ENCODE measurements at regions not wholly inside any gene's neighbourhood (a gene's known extent, or its start where the extent isn't known, plus 50 kb on each side); places are given as distances from the start of the nearest gene placed in this dataset.

DNA sequence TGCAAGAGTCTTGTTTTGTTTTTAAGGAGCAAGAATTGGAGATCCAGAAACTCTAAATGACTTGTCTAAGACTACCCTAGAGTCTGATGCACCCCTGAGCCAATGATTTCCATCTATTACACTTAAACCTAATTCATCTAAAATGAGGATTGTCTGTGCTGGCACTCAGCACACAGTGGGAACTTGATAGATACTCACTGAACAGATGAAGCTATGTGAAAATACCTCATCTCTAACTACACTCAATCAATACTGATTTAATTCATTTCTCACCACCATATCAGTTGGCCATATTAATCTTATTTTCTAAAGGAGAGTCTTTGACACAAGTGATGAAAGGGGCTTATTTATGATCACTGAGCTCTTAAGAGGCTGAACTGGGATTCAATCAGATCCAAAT lies 262.1 kb downstream of the HS3ST1 start:
- TF ChIP-seq, protein P1, sequence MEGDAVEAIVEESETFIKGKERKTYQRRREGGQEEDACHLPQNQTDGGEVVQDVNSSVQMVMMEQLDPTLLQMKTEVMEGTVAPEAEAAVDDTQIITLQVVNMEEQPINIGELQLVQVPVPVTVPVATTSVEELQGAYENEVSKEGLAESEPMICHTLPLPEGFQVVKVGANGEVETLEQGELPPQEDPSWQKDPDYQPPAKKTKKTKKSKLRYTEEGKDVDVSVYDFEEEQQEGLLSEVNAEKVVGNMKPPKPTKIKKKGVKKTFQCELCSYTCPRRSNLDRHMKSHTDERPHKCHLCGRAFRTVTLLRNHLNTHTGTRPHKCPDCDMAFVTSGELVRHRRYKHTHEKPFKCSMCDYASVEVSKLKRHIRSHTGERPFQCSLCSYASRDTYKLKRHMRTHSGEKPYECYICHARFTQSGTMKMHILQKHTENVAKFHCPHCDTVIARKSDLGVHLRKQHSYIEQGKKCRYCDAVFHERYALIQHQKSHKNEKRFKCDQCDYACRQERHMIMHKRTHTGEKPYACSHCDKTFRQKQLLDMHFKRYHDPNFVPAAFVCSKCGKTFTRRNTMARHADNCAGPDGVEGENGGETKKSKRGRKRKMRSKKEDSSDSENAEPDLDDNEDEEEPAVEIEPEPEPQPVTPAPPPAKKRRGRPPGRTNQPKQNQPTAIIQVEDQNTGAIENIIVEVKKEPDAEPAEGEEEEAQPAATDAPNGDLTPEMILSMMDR (IDR thresholded peaks at IDR 0.05), result no peak
- ATAC-seq, result no peak
- no peak overlapping the region for H3K4me3 ChIP-seq
- no peaks in the 10 kb centered on the region for H3K4me1 ChIP-seq (ENCODE audit: low read depth)
- H3K36me3 ChIP-seq (ENCODE audit: low read depth), result no peaks in the 10 kb centered on the region
- no peak for DNase-seq
- intact Hi-C loops (cut with DNase I, micrococcal nuclease), result no loop called here
- H3K9me3 ChIP-seq, result no peaks in the 10 kb centered on the region

DNA sequence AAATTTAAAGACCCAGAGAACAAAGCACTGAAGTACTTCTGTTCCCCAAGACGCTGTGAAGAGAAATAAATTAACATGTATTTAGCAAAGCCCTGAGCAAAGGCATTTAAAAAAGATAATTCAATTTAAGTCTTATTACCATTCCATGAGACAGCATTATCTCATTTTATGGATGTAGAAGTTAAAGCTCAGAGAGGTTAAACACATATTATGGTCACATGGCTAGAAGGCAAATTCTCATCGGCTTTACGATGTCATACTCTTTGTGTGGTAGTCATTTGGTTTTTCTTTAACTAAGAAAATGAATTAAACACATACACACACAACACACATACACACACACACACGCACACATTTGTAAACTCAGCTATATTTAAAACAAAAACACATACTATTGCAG lies 262.7 kb downstream of the HS3ST1 start:
- H3K36me3 ChIP-seq (ENCODE audit: low read depth), result no peaks in the 10 kb centered on the region
- DNase-seq (no peak), ATAC-seq (no peak)
- TF ChIP-seq, protein P1 (IDR thresholded peaks at IDR 0.05), result no peak
- H3K4me1 ChIP-seq (ENCODE audit: low read depth), result no peaks in the 10 kb centered on the region
- no peaks in the 10 kb centered on the region for H3K9me3 ChIP-seq
- H3K4me3 ChIP-seq, result no peak overlapping the region
- intact Hi-C loops (cut with DNase I, micrococcal nuclease), result no loop called here

DNA sequence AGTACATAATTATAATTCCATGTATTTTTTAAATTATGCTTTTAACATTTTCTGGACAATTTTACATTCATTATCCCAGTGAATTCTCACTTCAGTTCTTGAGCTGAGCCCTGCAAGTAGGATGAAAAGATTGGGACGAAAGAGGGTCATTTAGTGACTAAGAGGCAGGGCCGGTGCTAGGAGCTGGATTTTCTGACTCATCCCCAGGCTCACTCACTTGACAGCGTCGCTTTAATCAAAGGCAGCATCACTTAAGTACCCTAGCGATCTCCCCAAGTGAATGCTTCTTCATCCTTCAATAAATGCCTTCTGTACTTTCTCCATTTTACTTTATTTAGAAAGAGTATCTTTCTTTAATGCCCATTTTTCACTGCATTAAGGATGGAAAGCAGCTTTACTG lies 263.6 kb downstream of the HS3ST1 start:
- no peaks in the 10 kb centered on the region for H3K4me1 ChIP-seq (ENCODE audit: low read depth)
- no peak for ATAC-seq
- no peaks in the 10 kb centered on the region for H3K36me3 ChIP-seq (ENCODE audit: low read depth)
- no peaks in the 10 kb centered on the region for H3K9me3 ChIP-seq
- TF ChIP-seq, protein P1 (IDR thresholded peaks at IDR 0.05), result no peak
- no peak overlapping the region for H3K4me3 ChIP-seq
- no peak for DNase-seq
- intact Hi-C loops (cut with DNase I, micrococcal nuclease), result no loop called here

DNA sequence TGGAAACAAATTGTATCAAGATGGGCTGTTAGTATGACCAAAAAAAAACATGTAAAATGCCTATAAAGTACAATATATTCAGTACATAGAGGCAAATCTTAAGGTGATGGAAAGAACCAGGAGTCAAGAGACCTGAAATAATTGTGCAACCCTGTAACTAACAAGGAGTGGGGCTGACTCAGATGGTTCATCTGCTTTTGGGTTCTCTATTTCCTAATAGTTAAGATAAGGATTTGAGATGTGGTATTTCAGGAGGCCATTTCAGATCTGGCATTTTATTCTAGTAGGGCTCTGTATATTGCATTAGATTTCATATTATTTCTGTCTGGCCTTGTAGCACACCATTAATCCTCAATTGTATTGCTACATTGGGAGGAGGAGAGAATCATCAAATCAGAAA lies 268.4 kb downstream of the HS3ST1 start:
- no peak overlapping the region for H3K4me3 ChIP-seq
- no peaks in the 10 kb centered on the region for H3K36me3 ChIP-seq (ENCODE audit: low read depth)
- no peaks in the 10 kb centered on the region for H3K9me3 ChIP-seq
- intact Hi-C loops (cut with DNase I, micrococcal nuclease), result no loop called here
- TF ChIP-seq, protein P1 (IDR thresholded peaks at IDR 0.05), result no peak
- no peak for DNase-seq
- no peaks in the 10 kb centered on the region for H3K4me1 ChIP-seq (ENCODE audit: low read depth)
- no peak for ATAC-seq

DNA sequence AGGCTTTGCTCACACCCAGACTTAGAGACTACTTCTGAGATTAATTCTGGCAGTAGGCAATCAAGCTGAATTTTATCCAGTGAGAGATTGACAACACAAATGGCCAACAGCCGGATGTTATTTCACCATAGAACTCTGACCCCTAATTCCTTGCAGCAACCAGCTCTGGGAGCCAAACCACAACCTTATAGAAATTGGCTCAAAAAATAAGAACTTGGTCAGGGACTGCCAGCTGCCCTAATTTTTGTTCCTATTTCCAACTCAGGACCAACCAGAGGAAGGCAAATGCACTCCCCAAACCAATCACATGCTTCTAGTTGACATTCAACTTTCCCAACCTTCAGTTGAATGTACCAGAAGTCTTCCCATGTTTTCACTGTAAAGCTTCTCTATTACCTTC lies 269.7 kb downstream of the HS3ST1 start:
- Histone ChIP-seq H3K4me1 (ENCODE audit: low read depth) (no peaks in the 10 kb centered on the region), H3K36me3 (ENCODE audit: low read depth) (no peaks in the 10 kb centered on the region), H3K4me3 (no peak overlapping the region), H3K9me3 (no peaks in the 10 kb centered on the region)
- ATAC-seq (no peak), DNase-seq (no peak)
- TF ChIP-seq, protein P1 (IDR thresholded peaks at IDR 0.05), result no peak
- intact Hi-C loops (cut with DNase I, micrococcal nuclease), result no loop called here

DNA sequence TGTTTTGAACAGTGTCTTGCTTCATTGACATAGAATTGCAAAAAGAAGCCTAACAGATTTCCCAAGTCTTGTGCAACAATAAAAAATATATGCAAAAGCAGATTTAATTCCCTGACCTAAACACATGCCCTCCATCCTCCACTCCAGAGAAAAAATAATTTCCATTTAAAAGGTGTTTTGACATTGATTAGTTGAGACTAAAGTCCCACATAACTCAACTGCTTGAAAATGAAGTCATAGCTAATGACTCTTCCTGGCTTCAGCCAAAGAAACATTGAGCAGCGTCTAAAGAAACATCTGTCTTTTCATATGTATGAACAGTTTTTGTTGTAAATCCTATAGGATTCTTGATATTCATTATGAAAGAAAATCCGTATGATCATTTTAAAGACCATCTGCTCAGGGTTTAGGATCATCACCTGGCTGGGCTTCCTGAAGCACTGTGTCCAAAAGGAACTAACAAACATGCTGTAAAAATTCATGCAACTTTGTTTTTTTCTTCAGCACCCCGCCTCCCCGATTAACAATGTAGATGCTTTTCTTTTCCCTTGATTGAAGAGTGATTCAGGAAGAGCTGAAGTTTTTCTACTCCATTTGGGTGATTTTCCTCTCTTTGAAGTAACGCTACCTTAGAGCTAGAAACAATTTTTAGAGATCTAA lies 273.4 kb downstream of the HS3ST1 start:
- H3K9me3 ChIP-seq, result no peaks in the 10 kb centered on the region
- intact Hi-C loops (cut with DNase I, micrococcal nuclease), result no loop called here
- TF ChIP-seq, protein P1 (IDR thresholded peaks at IDR 0.05), result no peak
- no peaks in the 10 kb centered on the region for H3K4me1 ChIP-seq (ENCODE audit: low read depth)
- no peaks in the 10 kb centered on the region for H3K36me3 ChIP-seq (ENCODE audit: low read depth)
- no peak for ATAC-seq
- no peak for DNase-seq
- no peak overlapping the region for H3K4me3 ChIP-seq

All from mucosa of descending colon (tissue), 3 donors.